Hippocampal formation (tissue), 2 donors: ENCODE measurements at regions not wholly inside any gene's neighbourhood (a gene's known extent, or its start where the extent isn't known, plus 50 kb on each side); places are given as distances from the start of the nearest gene placed in this dataset.

Experiments used
- DNase-seq, 2 donors: peaks; one replicate each; lab custom pipeline; 2025; lab: John Stamatoyannopoulos, UW

DNA sequence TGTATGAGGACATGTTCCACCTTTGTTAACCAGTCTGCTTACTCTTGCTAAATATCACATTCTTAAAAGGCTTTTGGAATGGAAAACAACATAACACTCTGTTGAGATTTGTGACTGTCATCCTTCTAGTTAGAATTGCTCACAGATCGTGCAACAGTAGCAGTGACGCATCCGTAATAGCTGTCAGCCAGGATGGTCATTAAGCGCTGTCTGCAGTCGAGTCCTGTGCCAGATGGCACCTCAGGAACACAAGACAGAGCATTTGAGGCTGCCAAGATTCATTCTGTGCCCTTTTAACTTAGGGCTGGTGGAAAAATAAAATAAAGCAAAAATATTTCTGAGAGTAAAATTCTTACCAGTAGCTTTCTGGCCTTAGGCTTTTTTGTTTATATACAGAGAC is 348.6 kb downstream of the ANKRD7 start:
- DNase-seq: peak in 1 of 2 donors; percentile 62

- DNase-seq: no peak
Measured at GRCh38 chr7:118575393-118575948, 351.0 kb downstream of the ANKRD7 start.

GRCh38 chr7:118580743-118581382 is 356.4 kb downstream of the ANKRD7 start:
- no peak for DNase-seq

- no peak for DNase-seq
Measured at GRCh38 chr7:118583641-118584040, 359.1 kb downstream of the ANKRD7 start.

DNA sequence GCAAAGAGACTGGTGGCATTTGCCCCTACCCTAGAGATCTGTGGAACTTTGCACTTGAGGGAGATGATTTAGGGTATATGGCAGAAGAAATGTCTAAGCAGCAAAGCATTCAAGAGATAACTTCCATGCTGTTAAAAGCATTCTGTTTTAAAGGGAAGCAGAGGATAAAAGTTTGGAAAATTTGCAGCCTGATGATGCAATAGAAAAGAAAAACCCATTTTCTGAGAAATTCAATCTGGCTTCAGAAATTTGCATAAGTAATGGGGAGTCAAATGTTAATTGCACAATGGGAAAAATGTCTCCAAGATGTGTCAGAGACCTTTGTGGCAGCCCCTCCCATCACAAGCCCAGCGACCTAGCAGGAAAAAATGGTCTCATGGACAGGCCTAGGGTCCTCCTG is 361.7 kb downstream of the ANKRD7 start:
- no peak for DNase-seq

GRCh38 chr7:118590107-118590506 is 365.6 kb downstream of the ANKRD7 start:
- DNase-seq: no peak

- no peak for DNase-seq
Measured at GRCh38 chr7:118602090-118602489, 377.6 kb downstream of the ANKRD7 start.

DNA sequence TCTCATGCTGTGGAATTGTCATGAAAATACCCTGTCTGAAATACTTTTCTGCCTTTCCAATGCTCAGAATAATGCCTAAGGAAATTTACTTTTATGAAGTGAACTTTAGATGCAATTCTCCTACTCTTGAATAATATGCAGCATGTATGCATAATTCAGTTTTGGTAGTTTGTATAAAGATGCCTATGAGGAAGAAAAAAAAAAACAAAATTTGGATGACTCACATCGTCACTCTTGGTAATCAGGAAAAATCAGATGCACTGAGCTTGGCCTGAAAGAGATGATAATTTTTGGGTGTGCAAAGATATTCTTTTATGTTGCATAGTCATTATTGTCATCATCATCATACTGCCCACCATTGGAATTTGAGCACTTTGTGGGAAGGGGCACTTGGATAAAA is 382.1 kb downstream of the ANKRD7 start:
- no peak for DNase-seq

DNA sequence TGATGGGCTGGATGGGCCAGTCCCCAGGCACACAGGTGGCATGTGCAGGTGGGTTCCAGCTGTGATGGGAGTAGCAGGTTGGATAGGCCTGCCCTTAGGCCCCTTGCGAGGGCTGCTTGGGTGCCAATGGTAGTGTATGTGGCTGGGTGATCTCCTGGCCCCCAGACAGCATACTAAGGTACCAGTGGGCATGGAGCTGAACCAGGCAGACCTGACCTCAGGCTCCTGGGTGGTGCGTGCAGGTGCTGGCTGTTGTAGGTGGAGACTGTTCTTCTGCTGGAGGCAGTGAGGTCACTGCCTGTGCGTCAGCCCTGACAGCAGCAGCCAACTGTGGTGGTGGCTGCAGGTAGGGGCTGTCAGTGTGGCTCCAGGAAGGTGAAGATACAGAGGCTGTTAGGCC is 384.7 kb downstream of the ANKRD7 start:
- no peak for DNase-seq

DNA sequence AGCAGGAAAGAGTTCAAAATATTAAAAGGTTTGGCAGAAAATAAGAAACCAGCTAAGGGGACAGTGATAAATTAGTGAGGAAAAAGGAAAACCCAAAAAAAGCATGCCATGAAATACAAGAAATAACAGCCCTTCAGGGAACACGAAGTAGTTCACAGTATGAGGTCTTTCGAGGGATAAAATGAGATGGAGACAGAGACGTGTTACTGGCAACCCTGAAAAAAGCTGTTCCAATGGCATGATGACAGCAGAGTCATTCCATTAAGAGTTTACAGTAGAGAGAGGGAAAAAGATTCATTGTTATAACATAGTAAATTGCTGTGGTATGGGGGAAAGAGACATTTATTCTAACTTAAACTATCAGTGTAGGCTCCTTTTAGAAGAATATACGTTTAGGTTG is 391.2 kb downstream of the ANKRD7 start:
- DNase-seq: no peak

DNA sequence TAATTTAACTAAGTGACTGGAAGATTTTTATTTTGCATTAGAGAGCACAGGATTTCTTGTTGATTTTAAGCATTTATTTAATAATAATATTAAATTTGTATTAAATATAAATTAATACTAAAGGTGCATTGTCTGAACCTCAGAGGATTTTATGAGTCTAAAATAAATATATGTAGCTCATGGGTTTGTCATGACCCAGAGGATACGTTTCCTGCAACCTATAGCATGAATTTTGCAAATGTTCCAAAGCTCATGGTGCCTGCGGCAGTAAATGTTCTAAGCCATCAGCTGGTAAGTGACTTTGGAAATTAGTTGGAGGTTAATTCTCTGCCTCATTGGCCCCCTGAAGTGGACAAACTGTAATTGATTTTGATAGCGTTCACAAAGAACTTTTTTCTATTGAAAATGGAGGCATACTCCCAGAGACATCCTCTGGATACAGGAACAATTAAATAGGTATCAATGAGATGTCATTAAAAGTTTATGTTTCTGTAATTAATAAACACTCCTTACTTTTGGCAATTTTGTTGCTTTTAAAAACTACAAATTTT is 397.4 kb downstream of the ANKRD7 start:
- no peak for DNase-seq

GRCh38 chr7:118626739-118627138 is 402.2 kb downstream of the ANKRD7 start:
- DNase-seq: no peak

DNA sequence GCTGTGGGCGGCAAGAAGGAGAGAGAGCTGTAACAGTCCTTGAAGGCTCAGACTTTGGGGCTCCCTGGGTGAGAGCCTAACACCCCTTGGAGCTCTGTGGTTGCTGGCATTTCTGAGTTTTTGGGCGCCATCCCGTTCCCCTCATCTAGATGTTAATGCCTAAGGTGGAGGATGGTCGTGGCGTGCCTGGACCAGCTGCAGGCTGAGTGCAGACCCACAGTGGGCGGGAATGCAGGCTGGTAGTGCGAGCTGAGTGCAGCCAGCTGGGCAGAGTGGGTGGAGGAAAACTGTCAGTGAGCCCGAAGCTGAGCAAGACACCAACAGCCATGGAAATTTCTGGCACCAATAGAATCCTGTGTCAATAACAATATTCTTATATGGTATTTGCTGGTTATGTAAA is 403.0 kb downstream of the ANKRD7 start:
- no peak for DNase-seq

GRCh38 chr7:118629898-118630438 is 405.5 kb downstream of the ANKRD7 start:
- DNase-seq: no peak

DNA sequence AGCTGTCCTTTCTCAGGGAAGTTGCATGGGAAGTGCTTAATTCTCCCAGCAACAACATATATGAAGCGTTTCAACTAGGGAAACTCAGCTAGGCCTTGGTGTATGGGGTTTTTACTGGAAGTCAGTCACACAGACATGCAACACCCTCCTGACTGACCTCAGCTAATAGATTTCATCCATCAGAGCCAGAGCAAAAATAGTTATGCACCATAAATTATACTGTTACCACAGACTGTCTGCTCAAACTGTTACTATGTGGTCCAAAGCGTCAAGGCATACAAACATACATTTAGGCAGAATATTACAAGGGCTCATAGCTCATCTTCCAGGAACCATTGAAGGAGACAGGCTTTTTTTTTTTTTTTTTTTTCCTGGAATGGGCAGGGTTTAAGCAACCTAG is 417.9 kb downstream of the ANKRD7 start:
- no peak for DNase-seq

- no peak for DNase-seq
Measured at GRCh38 chr7:118644346-118644745, 419.8 kb downstream of the ANKRD7 start.

DNA sequence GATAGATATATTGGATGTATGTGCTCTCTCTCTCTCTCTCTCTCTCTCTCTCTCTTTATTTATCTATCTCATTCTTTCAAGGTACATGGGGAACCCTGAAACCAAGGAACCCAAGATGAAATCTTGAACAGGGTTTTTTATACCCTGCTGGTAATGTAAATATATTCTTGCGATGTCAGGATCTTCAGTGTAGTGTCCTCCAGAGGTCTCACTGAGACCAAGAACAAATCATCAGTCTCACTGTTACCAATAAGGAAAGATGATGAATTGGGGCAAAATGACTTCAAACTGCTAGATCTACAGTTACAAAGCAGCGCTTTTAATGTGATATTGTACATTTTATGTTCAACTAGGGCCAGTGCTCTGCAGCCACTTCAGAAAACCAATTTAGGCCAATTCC is 423.5 kb downstream of the ANKRD7 start:
- no peak for DNase-seq

GRCh38 chr7:118657391-118658005 is 433.0 kb downstream of the ANKRD7 start:
- no peak for DNase-seq

DNA sequence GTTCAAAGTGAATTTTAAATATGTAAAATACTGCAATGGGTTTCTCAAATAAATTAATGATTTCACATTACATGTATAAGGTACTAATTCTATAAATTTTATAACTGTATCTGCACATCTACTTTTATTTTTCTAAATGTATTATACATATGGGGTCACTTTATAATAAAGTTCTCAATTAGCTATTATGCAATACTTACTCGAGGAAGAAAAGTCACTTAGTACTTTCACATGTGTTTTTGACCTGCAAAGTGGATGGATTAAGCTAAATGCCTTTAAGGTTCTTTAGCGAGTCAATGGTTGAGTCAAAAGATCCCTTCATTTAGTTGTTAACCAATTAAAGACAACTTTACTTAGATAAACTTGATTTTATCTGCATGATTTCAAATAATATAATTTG is 437.8 kb downstream of the ANKRD7 start:
- no peak for DNase-seq

DNA sequence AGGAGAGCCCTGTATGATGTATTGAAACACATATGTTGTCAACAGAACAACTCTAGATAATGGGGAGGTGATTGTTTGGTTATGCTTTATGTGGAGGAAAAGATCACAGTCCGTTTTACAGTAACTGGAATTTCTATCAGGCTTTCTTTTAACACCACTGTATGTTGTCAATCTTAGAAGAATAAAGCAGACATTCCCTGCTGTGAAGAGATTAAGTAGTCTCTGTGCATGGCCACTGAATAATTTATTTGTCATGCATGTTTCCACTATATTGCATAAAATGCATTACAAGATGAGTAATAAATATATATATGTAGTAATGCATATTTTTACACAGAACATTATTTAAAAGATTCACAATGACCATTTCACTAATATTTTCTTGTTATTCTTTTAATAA is 440.0 kb downstream of the ANKRD7 start:
- DNase-seq: no peak

GRCh38 chr7:118671149-118671548 is 446.6 kb downstream of the ANKRD7 start:
- DNase-seq: no peak

- DNase-seq: no peak
Measured at GRCh38 chr7:118684796-118685195, 460.3 kb downstream of the ANKRD7 start.

DNA sequence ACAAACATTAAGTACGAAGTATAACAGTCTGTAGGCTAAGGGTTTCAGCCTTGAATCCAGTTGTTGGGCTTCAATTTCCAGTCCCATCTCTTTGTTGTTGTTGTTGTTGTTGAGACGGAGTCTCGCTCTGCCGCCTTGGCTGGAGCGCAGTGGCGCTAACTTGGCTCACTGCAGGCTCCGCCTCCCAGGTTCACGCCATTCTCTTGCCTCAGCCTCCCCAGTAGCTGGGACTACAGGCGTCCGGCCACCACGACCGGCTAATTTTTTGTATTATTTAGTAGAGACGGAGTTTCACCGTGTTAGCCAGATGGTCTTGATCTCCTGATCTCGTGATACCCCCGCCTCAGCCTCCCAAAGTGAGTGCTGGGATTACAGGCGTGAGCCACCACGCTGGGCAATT is 464.9 kb downstream of the ANKRD7 start:
- DNase-seq: no peak
